ENCODE measurements at regions not wholly inside any gene's neighbourhood (a gene's known extent, or its start where the extent isn't known, plus 50 kb on each side); places are given as distances from the start of the nearest gene placed in this dataset.

DNA sequence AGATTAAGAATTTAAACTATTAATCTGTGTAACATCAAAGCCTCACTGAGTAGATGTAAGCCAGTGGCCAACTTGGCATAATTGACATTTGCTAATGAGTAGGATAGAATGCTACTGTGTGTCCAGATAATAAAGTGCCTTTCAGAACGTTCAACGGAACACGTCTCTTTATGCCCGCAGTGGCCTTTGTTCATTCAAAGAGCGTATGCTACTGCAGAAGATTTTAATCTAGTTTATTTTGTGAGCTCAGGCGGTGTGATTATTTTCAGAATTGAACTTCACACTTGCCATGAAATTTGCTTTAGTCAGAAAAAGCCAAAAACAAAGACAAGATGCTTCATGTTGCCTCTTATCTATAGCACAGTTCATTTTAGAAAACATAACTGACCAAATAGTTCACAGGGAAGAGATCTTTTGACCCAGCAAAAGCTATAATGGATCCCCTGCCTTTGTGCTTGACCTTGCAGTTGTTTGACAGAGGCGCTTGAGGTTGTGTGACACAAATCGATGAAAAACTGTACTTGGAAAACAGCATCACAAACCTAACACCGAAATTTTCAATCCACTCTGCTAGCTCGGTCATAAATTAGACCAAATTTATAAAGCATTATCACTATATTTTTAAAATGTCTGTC, 530.9 kb upstream of the TYRP1 start:
- 51 to 66% methylated on average over 10 of the region's 10 CpGs for WGBS, 2 donors
- FAIRE-seq (no peak), ATAC-seq (no peak)

DNA sequence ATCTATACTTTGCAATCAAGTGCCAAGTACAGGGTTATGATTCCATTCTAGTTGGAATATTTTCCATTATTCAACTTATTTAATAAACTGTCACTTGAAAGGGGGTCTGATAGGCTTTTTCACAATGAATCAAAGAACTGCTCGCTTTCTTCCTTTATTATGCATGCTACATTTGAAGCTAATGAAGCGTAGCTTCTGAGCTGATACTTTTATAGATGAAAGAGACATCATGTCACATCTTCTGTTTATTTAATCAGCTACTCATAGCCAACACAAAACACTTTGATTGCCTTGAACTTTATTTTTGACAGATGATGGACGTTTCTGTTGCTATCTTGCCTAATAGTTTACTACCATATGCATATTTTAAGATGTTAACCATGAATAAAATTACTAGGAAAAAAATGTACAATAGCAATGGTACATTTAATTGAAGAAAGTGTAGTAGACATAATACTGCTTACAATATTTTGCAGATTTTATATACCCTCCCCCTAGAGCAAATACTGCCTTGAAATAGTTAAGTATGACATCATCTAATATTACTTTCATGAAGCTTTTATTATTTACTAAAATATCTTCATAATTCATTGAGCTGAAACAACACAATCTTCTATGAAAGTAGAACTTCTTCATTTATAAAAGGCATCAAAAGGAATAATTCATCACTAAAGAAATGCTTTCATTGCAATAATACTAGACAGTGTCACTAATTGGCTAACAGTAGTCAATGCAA, 529.3 kb upstream of the TYRP1 start:
- TF ChIP-seq, protein P1, sequence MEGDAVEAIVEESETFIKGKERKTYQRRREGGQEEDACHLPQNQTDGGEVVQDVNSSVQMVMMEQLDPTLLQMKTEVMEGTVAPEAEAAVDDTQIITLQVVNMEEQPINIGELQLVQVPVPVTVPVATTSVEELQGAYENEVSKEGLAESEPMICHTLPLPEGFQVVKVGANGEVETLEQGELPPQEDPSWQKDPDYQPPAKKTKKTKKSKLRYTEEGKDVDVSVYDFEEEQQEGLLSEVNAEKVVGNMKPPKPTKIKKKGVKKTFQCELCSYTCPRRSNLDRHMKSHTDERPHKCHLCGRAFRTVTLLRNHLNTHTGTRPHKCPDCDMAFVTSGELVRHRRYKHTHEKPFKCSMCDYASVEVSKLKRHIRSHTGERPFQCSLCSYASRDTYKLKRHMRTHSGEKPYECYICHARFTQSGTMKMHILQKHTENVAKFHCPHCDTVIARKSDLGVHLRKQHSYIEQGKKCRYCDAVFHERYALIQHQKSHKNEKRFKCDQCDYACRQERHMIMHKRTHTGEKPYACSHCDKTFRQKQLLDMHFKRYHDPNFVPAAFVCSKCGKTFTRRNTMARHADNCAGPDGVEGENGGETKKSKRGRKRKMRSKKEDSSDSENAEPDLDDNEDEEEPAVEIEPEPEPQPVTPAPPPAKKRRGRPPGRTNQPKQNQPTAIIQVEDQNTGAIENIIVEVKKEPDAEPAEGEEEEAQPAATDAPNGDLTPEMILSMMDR (IDR thresholded peaks at IDR 0.05), result no peak
- DNase-seq, result no peak
- Histone ChIP-seq H3K4me1 (no peaks in the 10 kb centered on the region), H3K27ac (no peak overlapping the region), H3K36me3 (no peaks in the 10 kb centered on the region), H3K9me3 (no peaks in the 10 kb centered on the region), H3K4me3 (no peak overlapping the region), H3K27me3 (no peaks in the 10 kb centered on the region)
- no peak for FAIRE-seq
- 45 to 51% methylated on average over 3 of the region's 3 CpGs for WGBS, 2 donors
- ATAC-seq, result no peak
- intact Hi-C loops (cut with DNase I), result no loop called here

More for the DNA sequence above, 530.9 kb upstream of the TYRP1 start:
- no peak overlapping the region for H3K27ac ChIP-seq
- TF ChIP-seq, protein P1 (IDR thresholded peaks at IDR 0.05), result no peak
- no peaks in the 10 kb centered on the region for H3K9me3 ChIP-seq
- H3K4me1 ChIP-seq, result no peaks in the 10 kb centered on the region
- no peaks in the 10 kb centered on the region for H3K36me3 ChIP-seq
- intact Hi-C loops (cut with DNase I), result no loop called here
- no peaks in the 10 kb centered on the region for H3K27me3 ChIP-seq
- H3K4me3 ChIP-seq, result no peak overlapping the region
- DNase-seq, result no peak

DNA sequence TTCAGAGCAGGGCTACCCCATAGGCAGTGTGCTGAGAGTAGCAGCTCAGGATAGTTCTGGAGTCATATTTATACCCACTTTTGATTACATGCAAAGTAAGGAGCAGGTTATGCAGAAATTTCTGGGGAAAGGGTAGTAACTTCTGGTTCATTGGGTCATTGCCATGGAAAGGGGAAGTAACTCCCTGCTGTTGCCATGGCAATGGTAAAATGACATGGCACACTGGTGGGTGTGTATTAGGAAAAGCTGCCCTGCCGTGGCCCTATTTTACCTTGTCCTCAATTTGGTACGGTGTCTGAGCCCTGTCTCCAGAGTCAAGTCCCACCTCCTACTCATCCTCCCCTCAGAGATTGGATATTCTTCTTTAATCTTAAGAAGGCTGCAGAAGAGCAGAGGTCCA, 526.7 kb upstream of the TYRP1 start:
- TF ChIP-seq, protein P1 (IDR thresholded peaks at IDR 0.05), result no peak
- Histone ChIP-seq H3K36me3 (no peaks in the 10 kb centered on the region), H3K27me3 (no peaks in the 10 kb centered on the region), H3K9me3 (no peaks in the 10 kb centered on the region), H3K4me1 (no peaks in the 10 kb centered on the region), H3K27ac (no peak overlapping the region), H3K4me3 (no peak overlapping the region)
- WGBS, 2 donors, result 50 to 74% methylated on average over 2 of the region's 2 CpGs
- FAIRE-seq (no peak), ATAC-seq (no peak), DNase-seq (no peak)
- intact Hi-C loops (cut with DNase I), result no loop called here

- Histone ChIP-seq H3K27ac (no peak overlapping the region), H3K27me3 (no peaks in the 10 kb centered on the region), H3K4me3 (no peak overlapping the region), H3K4me1 (no peaks in the 10 kb centered on the region), H3K36me3 (no peaks in the 10 kb centered on the region), H3K9me3 (no peaks in the 10 kb centered on the region)
- FAIRE-seq (no peak), DNase-seq (no peak), ATAC-seq (no peak)
- WGBS, 2 donors, result 73 to 91% methylated on average over 1 of the region's 1 CpG
- TF ChIP-seq, protein P1 (IDR thresholded peaks at IDR 0.05), result no peak
- intact Hi-C loops (cut with DNase I), result no loop called here
These were observed 522.7 kb upstream of the TYRP1 start for GRCh38 chr9:12170456-12170855.

- Histone ChIP-seq H3K27ac (no peak overlapping the region), H3K36me3 (no peaks in the 10 kb centered on the region), H3K4me1 (no peaks in the 10 kb centered on the region), H3K27me3 (no peaks in the 10 kb centered on the region), H3K4me3 (no peak overlapping the region), H3K9me3 (no peaks in the 10 kb centered on the region)
- TF ChIP-seq, protein P1 (IDR thresholded peaks at IDR 0.05), result no peak
- WGBS, 2 donors, result 74 to 76% methylated on average over 1 of the region's 1 CpG
- intact Hi-C loops (cut with DNase I), result no loop called here
- no peak for DNase-seq
- ATAC-seq, result no peak
- no peak for FAIRE-seq
These were observed 514.6 kb upstream of the TYRP1 start for GRCh38 chr9:12178634-12179033.

All from pancreas (tissue), 10 donors.